ENCODE measurements at regions not wholly inside any gene's neighbourhood (a gene's known extent, or its start where the extent isn't known, plus 50 kb on each side); places are given as distances from the start of the nearest gene placed in this dataset.

- H3K4me2 ChIP-seq (ENCODE audit: low read length): no peak overlapping the region
- H3K9ac ChIP-seq (ENCODE audit: low read length): no peak overlapping the region
- H2AFZ ChIP-seq (ENCODE audit: low read length): no peak overlapping the region
- H4K20me1 ChIP-seq (ENCODE audit: low read length): no peaks in the 10 kb centered on the region
- H3K9me2 ChIP-seq (replicated peaks; ENCODE audit: low read length): no peaks in the 10 kb centered on the region
- H3K79me2 ChIP-seq (ENCODE audit: low read length): no peaks in the 10 kb centered on the region
- no peaks in the 10 kb centered on the region for H3K4me1 ChIP-seq (ENCODE audit: insufficient read depth, low read length)
- H3F3A ChIP-seq (ENCODE audit: low read length, unreplicated experiment): no peaks in the 10 kb centered on the region
- H3K27me3 ChIP-seq (ENCODE audit: low read length): no peaks in the 10 kb centered on the region
- H3K4me3 ChIP-seq (ENCODE audit: low read length): no peak overlapping the region
- ATAC-seq (no peak), DNase-seq (no peak)
- ChIA-PET CTCF (no interaction called here), POLR2A (ENCODE audit: unreplicated experiment) (no interaction called here)
- H3K27ac ChIP-seq (ENCODE audit: low read length): no peak overlapping the region
- no TSS peak for BruUV-seq (replicated peaks)
- no peaks in the 10 kb centered on the region for H3K9me3 ChIP-seq (ENCODE audit: low read length)
- no peaks in the 10 kb centered on the region for H3K36me3 ChIP-seq (ENCODE audit: low read depth, low read length)
- intact Hi-C loops (cut with micrococcal nuclease): loop anchor here (10.0 kb wide), 1 partner anchor 57 kb away; no protein-coding TSS in a partner anchor
- TF ChIP-seq EZH2 (IDR thresholded peaks at IDR 0.05; ENCODE audit: low read length, unreplicated experiment) (no peak), EZH2phosphoT487 (IDR thresholded peaks at IDR 0.05; ENCODE audit: borderline replicate concordance, low read length) (no peak)
- TF ChIP-seq, protein P1, sequence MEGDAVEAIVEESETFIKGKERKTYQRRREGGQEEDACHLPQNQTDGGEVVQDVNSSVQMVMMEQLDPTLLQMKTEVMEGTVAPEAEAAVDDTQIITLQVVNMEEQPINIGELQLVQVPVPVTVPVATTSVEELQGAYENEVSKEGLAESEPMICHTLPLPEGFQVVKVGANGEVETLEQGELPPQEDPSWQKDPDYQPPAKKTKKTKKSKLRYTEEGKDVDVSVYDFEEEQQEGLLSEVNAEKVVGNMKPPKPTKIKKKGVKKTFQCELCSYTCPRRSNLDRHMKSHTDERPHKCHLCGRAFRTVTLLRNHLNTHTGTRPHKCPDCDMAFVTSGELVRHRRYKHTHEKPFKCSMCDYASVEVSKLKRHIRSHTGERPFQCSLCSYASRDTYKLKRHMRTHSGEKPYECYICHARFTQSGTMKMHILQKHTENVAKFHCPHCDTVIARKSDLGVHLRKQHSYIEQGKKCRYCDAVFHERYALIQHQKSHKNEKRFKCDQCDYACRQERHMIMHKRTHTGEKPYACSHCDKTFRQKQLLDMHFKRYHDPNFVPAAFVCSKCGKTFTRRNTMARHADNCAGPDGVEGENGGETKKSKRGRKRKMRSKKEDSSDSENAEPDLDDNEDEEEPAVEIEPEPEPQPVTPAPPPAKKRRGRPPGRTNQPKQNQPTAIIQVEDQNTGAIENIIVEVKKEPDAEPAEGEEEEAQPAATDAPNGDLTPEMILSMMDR (conservative IDR thresholded peaks at IDR 0.05; ENCODE audit: low read depth, low read length): no peak
These were observed 1377.6 kb upstream of the PIK3C3 start for GRCh38 chr18:40577239-40577980.

- Histone ChIP-seq H3K79me2 (ENCODE audit: low read length) (no peaks in the 10 kb centered on the region), H2AFZ (ENCODE audit: low read length) (no peak overlapping the region), H3K4me2 (ENCODE audit: low read length) (no peak overlapping the region), H3K9me3 (ENCODE audit: low read length) (no peaks in the 10 kb centered on the region), H3K27ac (ENCODE audit: low read length) (no peak overlapping the region), H3F3A (ENCODE audit: low read length, unreplicated experiment) (no peaks in the 10 kb centered on the region), H3K9ac (ENCODE audit: low read length) (no peak overlapping the region), H3K4me3 (ENCODE audit: low read length) (no peak overlapping the region), H3K9me2 (replicated peaks; ENCODE audit: low read length) (no peaks in the 10 kb centered on the region), H4K20me1 (ENCODE audit: low read length) (no peaks in the 10 kb centered on the region), H3K36me3 (ENCODE audit: low read depth, low read length) (no peaks in the 10 kb centered on the region), H3K27me3 (ENCODE audit: low read length) (no peaks in the 10 kb centered on the region), H3K4me1 (ENCODE audit: insufficient read depth, low read length) (no peaks in the 10 kb centered on the region)
- no peak for TF ChIP-seq EZH2 (IDR thresholded peaks at IDR 0.05; ENCODE audit: low read length, unreplicated experiment)
- TF ChIP-seq, protein P1 (conservative IDR thresholded peaks at IDR 0.05; ENCODE audit: low read depth, low read length): no peak
- TF ChIP-seq EZH2phosphoT487 (IDR thresholded peaks at IDR 0.05; ENCODE audit: borderline replicate concordance, low read length): no peak
- no TSS peak for BruUV-seq (replicated peaks)
- ATAC-seq (no peak), DNase-seq (no peak)
- intact Hi-C loops (cut with micrococcal nuclease): loop anchor here (10.0 kb wide), 1 partner anchor 58 kb away; no protein-coding TSS in a partner anchor
- CTCF ChIA-PET: no interaction called here
- POLR2A ChIA-PET (ENCODE audit: unreplicated experiment): no interaction called here
These were observed 1378.4 kb upstream of the PIK3C3 start for GRCh38 chr18:40576507-40577115.

- Histone ChIP-seq H3K4me2 (ENCODE audit: low read length) (no peak overlapping the region), H3K27me3 (ENCODE audit: low read length) (no peaks in the 10 kb centered on the region), H3K79me2 (ENCODE audit: low read length) (no peaks in the 10 kb centered on the region), H3K9me3 (ENCODE audit: low read length) (no peaks in the 10 kb centered on the region), H3K9ac (ENCODE audit: low read length) (no peak overlapping the region), H3K36me3 (ENCODE audit: low read depth, low read length) (no peaks in the 10 kb centered on the region), H2AFZ (ENCODE audit: low read length) (no peak overlapping the region), H3F3A (ENCODE audit: low read length, unreplicated experiment) (no peaks in the 10 kb centered on the region), H4K20me1 (ENCODE audit: low read length) (no peaks in the 10 kb centered on the region), H3K4me1 (ENCODE audit: insufficient read depth, low read length) (no peaks in the 10 kb centered on the region), H3K9me2 (replicated peaks; ENCODE audit: low read length) (no peaks in the 10 kb centered on the region), H3K4me3 (ENCODE audit: low read length) (no peak overlapping the region), H3K27ac (ENCODE audit: low read length) (no peak overlapping the region)
- intact Hi-C loops (cut with micrococcal nuclease): loop anchor here (10.0 kb wide), 1 partner anchor 64 kb away; no protein-coding TSS in a partner anchor
- DNase-seq: no peak
- ChIA-PET CTCF (no interaction called here), POLR2A (ENCODE audit: unreplicated experiment) (no interaction called here)
- TF ChIP-seq, protein P1 (conservative IDR thresholded peaks at IDR 0.05; ENCODE audit: low read depth, low read length): no peak
- TF ChIP-seq EZH2phosphoT487 (IDR thresholded peaks at IDR 0.05; ENCODE audit: borderline replicate concordance, low read length) (no peak), EZH2 (IDR thresholded peaks at IDR 0.05; ENCODE audit: low read length, unreplicated experiment) (no peak)
- BruUV-seq (replicated peaks): no TSS peak
- no peak for ATAC-seq
These were observed 1384.4 kb upstream of the PIK3C3 start for GRCh38 chr18:40570615-40571014.
